Liver (tissue), 8 donors: ENCODE measurements at regions not wholly inside any gene's neighbourhood (a gene's known extent, or its start where the extent isn't known, plus 50 kb on each side); places are given as distances from the start of the nearest gene placed in this dataset.

Source experiments
- DNase-seq: peaks from one replicate; pipeline ENCODE4 v3.0.0-alpha.2; 2017; ENCODE audit warnings: low spot score
- H3K27ac ChIP-seq, 2 donors: one replicate each; pipeline ENCODE4 v1.7.0; 2013; ENCODE audit warnings: inconsistent platforms in 2 of 2, low read length in 2 of 2, control low read depth in 1 of 2, low read depth in 1 of 2, mild to moderate bottlenecking in 1 of 2
- H3K27me3 ChIP-seq, 4 donors: one replicate each; pipeline versions ENCODE4 v1.6.1 to v1.7.0; 2013; ENCODE audit warnings: low read length in 3 of 4, inconsistent platforms in 1 of 4, mild to moderate bottlenecking in 1 of 4, moderate library complexity in 1 of 4; ENCODE audit not compliant: control insufficient read depth in 4 of 4, insufficient read depth in 4 of 4
- H3K36me3 ChIP-seq, 4 donors: one replicate each; pipeline versions ENCODE4 v1.6.1 to v1.7.0; 2013; ENCODE audit warnings: low read length in 3 of 4, mild to moderate bottlenecking in 3 of 4, low read depth in 1 of 4, moderate library complexity in 1 of 4; ENCODE audit not compliant: control insufficient read depth in 4 of 4, insufficient read depth in 3 of 4
- H3K4me1 ChIP-seq, 4 donors: one replicate each; pipeline versions ENCODE4 v1.6.1 to v1.7.0; 2013; ENCODE audit warnings: low read length in 3 of 4, mild to moderate bottlenecking in 3 of 4, moderate library complexity in 1 of 4; ENCODE audit not compliant: control insufficient read depth in 4 of 4, insufficient read depth in 4 of 4
- H3K4me3 ChIP-seq, 3 donors: one replicate each; pipeline versions ENCODE4 v1.6.1 to v1.7.0; 2013; ENCODE audit warnings: low read length in 3 of 3, control low read depth in 1 of 3, low read depth in 1 of 3, mild to moderate bottlenecking in 1 of 3
- H3K9ac ChIP-seq, 2 donors: one replicate each; pipeline ENCODE4 v1.7.0; 2013; ENCODE audit warnings: low read length in 2 of 2, mild to moderate bottlenecking in 2 of 2, moderate library complexity in 2 of 2, control low read depth in 1 of 2, low read depth in 1 of 2
- H3K9me3 ChIP-seq, 4 donors: one replicate each; pipeline versions ENCODE4 v1.6.1 to v1.7.0; 2013; ENCODE audit warnings: low read length in 3 of 4; ENCODE audit not compliant: control insufficient read depth in 4 of 4
- EGR1 ChIP-seq, 2 donors: IDR thresholded peaks; 2 replicates each; pipeline ENCODE4 v1.6.1; 2016 to 2018; ENCODE audit warnings: antibody characterized with exemption in 2 of 2, low read depth in 2 of 2
- FOXA1 ChIP-seq: IDR thresholded peaks from 2 replicates; pipeline ENCODE4 v1.6.1; 2016; ENCODE audit warnings: antibody characterized with exemption
- FOXA2 ChIP-seq: IDR thresholded peaks from 2 replicates; pipeline ENCODE4 v1.6.1; 2016; ENCODE audit warnings: antibody characterized with exemption
- HNF4A ChIP-seq, 2 donors: conservative IDR thresholded peaks; 2 replicates each; pipeline ENCODE4 v1.6.1; 2016; ENCODE audit warnings: antibody characterized with exemption in 2 of 2, mild to moderate bottlenecking in 2 of 2
- JUND ChIP-seq, 2 donors: IDR thresholded peaks; 2 replicates each; pipeline ENCODE4 v1.6.1; 2016; ENCODE audit warnings: antibody characterized with exemption in 2 of 2
- MAX ChIP-seq: IDR thresholded peaks from 2 replicates; pipeline ENCODE4 v1.6.1; 2016; ENCODE audit warnings: antibody characterized with exemption
- NR2F2 ChIP-seq: IDR thresholded peaks from 2 replicates; pipeline ENCODE4 v1.6.1; 2016; ENCODE audit warnings: antibody characterized with exemption
- RAD21 ChIP-seq, 2 donors: IDR thresholded peaks; 2 replicates each; pipeline ENCODE4 v1.6.1; 2016; ENCODE audit warnings: antibody characterized with exemption in 2 of 2, mild to moderate bottlenecking in 2 of 2
- RXRA ChIP-seq, 2 donors: IDR thresholded peaks; 2 replicates each; pipeline ENCODE4 v1.6.1; 2017 to 2018; ENCODE audit warnings: antibody characterized with exemption in 2 of 2, mild to moderate bottlenecking in 1 of 2
- SP1 ChIP-seq: IDR thresholded peaks from 2 replicates; pipeline ENCODE4 v1.6.1; 2018; ENCODE audit warnings: antibody characterized with exemption, mild to moderate bottlenecking
- TAF1 ChIP-seq: conservative IDR thresholded peaks from 2 replicates; pipeline ENCODE4 v1.6.1; 2016; ENCODE audit warnings: antibody characterized with exemption, mild to moderate bottlenecking
- YY1 ChIP-seq: IDR thresholded peaks from 2 replicates; pipeline ENCODE4 v1.6.1; 2016; ENCODE audit warnings: antibody characterized with exemption, mild to moderate bottlenecking
- WGBS: extraction: QIAGEN DNeasy Blood & Tissue Kit; methylation state at CpG from one replicate; pipeline ENCODE4 v1.1.7; 2013; 5-methylcytosine and 5-hydroxymethylcytosine counted together
- TF ChIP-seq, protein P1 (sequence below): fragments of 150-350 bp; IDR thresholded peaks from 2 replicates; pipeline ENCODE4 v1.5.1; 2017; ENCODE audit warnings: improper control_type of control experiment, low read depth, low read length; ENCODE audit not compliant: missing input control
- TF ChIP-seq, protein P2 (sequence below): IDR thresholded peaks from 2 replicates; pipeline ENCODE4 v1.6.1; 2016; ENCODE audit warnings: antibody characterized with exemption
- TF ChIP-seq, protein P3 (sequence below): IDR thresholded peaks from 2 replicates; pipeline ENCODE4 v1.6.1; 2016; ENCODE audit warnings: antibody characterized with exemption
- TF ChIP-seq, protein P4 (sequence below): IDR thresholded peaks from 2 replicates; pipeline ENCODE4 v1.6.1; 2016; ENCODE audit warnings: antibody characterized with exemption, mild to moderate bottlenecking
- donor health status: healthy.
- donor health status: healthy.
- donor health status: healthy.
- donor health status: healthy.
- donor health status: healthy.

- Histone ChIP-seq H3K9ac (no peak overlapping the region), H3K4me1 (peaks cover 0 to 2% (median 1%) of the 10 kb centered on the region in 4 donors), H3K9me3 (no peaks in the 10 kb centered on the region), H3K4me3 (no peak overlapping the region), H3K27ac (no peak overlapping the region), H3K27me3 (no peaks in the 10 kb centered on the region), H3K36me3 (no peaks in the 10 kb centered on the region)
- no peak for TF ChIP-seq NR2F2
- peak; percentile 78 to 85 for TF ChIP-seq RAD21 (IDR thresholded peaks at IDR 0.05)
- TF ChIP-seq, protein P1, sequence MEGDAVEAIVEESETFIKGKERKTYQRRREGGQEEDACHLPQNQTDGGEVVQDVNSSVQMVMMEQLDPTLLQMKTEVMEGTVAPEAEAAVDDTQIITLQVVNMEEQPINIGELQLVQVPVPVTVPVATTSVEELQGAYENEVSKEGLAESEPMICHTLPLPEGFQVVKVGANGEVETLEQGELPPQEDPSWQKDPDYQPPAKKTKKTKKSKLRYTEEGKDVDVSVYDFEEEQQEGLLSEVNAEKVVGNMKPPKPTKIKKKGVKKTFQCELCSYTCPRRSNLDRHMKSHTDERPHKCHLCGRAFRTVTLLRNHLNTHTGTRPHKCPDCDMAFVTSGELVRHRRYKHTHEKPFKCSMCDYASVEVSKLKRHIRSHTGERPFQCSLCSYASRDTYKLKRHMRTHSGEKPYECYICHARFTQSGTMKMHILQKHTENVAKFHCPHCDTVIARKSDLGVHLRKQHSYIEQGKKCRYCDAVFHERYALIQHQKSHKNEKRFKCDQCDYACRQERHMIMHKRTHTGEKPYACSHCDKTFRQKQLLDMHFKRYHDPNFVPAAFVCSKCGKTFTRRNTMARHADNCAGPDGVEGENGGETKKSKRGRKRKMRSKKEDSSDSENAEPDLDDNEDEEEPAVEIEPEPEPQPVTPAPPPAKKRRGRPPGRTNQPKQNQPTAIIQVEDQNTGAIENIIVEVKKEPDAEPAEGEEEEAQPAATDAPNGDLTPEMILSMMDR: peak; percentile 51
- TF ChIP-seq YY1: no peak
- DNase-seq: peak; percentile 59
- WGBS: 55% methylated on average over 11 of the region's 11 CpGs
Observed at GRCh38 chr17:43338886-43339516, 59.8 kb upstream of the ARL4D start.

DNA sequence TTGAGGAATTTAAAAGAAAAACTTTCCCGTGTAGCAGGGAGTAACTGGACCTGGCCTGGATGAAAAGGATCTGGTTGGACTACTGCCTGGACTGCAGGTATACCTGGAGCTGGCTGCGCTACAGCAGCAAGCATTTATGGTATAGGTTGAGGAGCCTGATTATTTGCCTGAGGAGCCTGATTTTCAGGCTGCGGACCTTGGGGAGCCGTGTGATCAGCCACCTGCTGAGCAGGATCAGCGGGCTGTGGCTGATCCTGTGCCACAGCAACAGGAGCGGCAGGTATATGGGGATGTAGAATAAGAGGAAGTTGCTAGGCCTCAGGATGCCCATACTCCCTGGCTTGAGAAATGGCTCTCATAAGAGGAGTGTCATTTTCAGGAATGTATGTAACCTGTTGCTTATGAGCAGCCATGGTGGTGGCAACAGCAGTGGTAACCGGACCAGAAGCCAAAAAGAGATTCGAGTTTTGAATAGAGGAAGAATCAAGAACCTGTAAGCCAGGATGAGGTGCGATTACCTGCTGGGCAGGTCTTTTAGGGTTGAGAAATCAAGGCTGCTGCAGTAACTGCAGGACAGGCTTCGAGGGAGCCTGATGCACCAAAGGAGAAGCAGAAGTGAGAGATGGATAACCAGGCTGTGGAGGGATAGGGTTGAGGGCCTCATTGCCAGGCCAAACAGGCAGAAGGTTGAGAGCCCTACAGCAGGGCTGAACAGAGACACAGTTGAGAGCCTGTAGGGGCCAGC lies 60.9 kb upstream of the ARL4D start:
- Histone ChIP-seq H3K4me3 (no peak overlapping the region), H3K9ac (no peak overlapping the region), H3K27me3 (no peaks in the 10 kb centered on the region), H3K36me3 (no peaks in the 10 kb centered on the region), H3K9me3 (no peaks in the 10 kb centered on the region), H3K4me1 (peaks cover 0 to 8% (median 5%) of the 10 kb centered on the region in 4 donors), H3K27ac (no peak overlapping the region)
- DNase-seq: no peak
- TF ChIP-seq, protein P2, sequence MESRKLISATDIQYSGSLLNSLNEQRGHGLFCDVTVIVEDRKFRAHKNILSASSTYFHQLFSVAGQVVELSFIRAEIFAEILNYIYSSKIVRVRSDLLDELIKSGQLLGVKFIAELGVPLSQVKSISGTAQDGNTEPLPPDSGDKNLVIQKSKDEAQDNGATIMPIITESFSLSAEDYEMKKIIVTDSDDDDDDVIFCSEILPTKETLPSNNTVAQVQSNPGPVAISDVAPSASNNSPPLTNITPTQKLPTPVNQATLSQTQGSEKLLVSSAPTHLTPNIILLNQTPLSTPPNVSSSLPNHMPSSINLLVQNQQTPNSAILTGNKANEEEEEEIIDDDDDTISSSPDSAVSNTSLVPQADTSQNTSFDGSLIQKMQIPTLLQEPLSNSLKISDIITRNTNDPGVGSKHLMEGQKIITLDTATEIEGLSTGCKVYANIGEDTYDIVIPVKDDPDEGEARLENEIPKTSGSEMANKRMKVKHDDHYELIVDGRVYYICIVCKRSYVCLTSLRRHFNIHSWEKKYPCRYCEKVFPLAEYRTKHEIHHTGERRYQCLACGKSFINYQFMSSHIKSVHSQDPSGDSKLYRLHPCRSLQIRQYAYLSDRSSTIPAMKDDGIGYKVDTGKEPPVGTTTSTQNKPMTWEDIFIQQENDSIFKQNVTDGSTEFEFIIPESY: no peak
- TF ChIP-seq, protein P3, sequence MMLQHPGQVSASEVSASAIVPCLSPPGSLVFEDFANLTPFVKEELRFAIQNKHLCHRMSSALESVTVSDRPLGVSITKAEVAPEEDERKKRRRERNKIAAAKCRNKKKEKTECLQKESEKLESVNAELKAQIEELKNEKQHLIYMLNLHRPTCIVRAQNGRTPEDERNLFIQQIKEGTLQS: no peak
- TF ChIP-seq EGR1 (IDR thresholded peaks at IDR 0.05; ENCODE audit: low read depth in 2 of 2): no peak
- TF ChIP-seq, protein P1: no peak
- TF ChIP-seq, protein P4, sequence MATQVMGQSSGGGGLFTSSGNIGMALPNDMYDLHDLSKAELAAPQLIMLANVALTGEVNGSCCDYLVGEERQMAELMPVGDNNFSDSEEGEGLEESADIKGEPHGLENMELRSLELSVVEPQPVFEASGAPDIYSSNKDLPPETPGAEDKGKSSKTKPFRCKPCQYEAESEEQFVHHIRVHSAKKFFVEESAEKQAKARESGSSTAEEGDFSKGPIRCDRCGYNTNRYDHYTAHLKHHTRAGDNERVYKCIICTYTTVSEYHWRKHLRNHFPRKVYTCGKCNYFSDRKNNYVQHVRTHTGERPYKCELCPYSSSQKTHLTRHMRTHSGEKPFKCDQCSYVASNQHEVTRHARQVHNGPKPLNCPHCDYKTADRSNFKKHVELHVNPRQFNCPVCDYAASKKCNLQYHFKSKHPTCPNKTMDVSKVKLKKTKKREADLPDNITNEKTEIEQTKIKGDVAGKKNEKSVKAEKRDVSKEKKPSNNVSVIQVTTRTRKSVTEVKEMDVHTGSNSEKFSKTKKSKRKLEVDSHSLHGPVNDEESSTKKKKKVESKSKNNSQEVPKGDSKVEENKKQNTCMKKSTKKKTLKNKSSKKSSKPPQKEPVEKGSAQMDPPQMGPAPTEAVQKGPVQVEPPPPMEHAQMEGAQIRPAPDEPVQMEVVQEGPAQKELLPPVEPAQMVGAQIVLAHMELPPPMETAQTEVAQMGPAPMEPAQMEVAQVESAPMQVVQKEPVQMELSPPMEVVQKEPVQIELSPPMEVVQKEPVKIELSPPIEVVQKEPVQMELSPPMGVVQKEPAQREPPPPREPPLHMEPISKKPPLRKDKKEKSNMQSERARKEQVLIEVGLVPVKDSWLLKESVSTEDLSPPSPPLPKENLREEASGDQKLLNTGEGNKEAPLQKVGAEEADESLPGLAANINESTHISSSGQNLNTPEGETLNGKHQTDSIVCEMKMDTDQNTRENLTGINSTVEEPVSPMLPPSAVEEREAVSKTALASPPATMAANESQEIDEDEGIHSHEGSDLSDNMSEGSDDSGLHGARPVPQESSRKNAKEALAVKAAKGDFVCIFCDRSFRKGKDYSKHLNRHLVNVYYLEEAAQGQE: no peak
- TF ChIP-seq FOXA1: no peak
- no peak for TF ChIP-seq SP1
- no peak for TF ChIP-seq HNF4A (conservative IDR thresholded peaks at IDR 0.05)
- TF ChIP-seq NR2F2: no peak
- no peak for TF ChIP-seq TAF1
- no peak for TF ChIP-seq JUND (IDR thresholded peaks at IDR 0.05)
- TF ChIP-seq RXRA (IDR thresholded peaks at IDR 0.05): no peak
- TF ChIP-seq FOXA2: no peak
- no peak for TF ChIP-seq MAX
- TF ChIP-seq YY1: no peak
- TF ChIP-seq RAD21 (IDR thresholded peaks at IDR 0.05): no peak
- 88% methylated on average over 10 of the region's 10 CpGs for WGBS
